H1 (cell line): ENCODE measurements at regions not wholly inside any gene's neighbourhood (a gene's known extent, or its start where the extent isn't known, plus 50 kb on each side); places are given as distances from the start of the nearest gene placed in this dataset.

Source experiments
- KDM1A ChIP-seq: fragments of 200-600, 300-600 bp; sonication (generic); IDR thresholded peaks from 2 replicates; pipeline ENCODE4 v1.7.1; 2016; ENCODE audit warnings: mild to moderate bottlenecking, low read length, borderline replicate concordance
- TF ChIP-seq, protein P1 (sequence below): fragments of 300-600 bp; sonication (generic); IDR thresholded peaks from 2 replicates; pipeline ENCODE4 v1.7.1; 2012; ENCODE audit warnings: low read length, moderate library complexity, mild to moderate bottlenecking, inconsistent platforms; ENCODE audit not compliant: insufficient replicate concordance

DNA sequence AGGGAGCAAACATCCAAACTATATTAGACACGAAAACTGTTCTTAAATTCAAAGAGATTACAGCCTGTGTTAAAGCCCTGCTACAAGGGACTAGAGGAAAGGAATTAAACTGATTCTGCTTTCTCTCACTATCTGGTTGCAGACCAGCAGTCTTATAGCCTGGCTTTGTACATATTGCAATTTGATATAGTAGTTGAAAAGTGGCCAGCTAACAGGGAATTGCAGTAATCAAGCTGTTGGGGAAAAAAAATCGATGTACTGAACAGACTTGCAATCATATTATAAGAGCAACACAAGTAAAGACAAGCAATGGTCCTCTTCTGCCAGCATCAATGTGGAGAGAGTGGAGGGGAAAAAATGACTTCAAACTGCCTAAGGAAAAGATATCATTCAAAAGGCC lies 364.4 kb upstream of the EPHA5 start (continued):
- TF ChIP-seq, protein P1, sequence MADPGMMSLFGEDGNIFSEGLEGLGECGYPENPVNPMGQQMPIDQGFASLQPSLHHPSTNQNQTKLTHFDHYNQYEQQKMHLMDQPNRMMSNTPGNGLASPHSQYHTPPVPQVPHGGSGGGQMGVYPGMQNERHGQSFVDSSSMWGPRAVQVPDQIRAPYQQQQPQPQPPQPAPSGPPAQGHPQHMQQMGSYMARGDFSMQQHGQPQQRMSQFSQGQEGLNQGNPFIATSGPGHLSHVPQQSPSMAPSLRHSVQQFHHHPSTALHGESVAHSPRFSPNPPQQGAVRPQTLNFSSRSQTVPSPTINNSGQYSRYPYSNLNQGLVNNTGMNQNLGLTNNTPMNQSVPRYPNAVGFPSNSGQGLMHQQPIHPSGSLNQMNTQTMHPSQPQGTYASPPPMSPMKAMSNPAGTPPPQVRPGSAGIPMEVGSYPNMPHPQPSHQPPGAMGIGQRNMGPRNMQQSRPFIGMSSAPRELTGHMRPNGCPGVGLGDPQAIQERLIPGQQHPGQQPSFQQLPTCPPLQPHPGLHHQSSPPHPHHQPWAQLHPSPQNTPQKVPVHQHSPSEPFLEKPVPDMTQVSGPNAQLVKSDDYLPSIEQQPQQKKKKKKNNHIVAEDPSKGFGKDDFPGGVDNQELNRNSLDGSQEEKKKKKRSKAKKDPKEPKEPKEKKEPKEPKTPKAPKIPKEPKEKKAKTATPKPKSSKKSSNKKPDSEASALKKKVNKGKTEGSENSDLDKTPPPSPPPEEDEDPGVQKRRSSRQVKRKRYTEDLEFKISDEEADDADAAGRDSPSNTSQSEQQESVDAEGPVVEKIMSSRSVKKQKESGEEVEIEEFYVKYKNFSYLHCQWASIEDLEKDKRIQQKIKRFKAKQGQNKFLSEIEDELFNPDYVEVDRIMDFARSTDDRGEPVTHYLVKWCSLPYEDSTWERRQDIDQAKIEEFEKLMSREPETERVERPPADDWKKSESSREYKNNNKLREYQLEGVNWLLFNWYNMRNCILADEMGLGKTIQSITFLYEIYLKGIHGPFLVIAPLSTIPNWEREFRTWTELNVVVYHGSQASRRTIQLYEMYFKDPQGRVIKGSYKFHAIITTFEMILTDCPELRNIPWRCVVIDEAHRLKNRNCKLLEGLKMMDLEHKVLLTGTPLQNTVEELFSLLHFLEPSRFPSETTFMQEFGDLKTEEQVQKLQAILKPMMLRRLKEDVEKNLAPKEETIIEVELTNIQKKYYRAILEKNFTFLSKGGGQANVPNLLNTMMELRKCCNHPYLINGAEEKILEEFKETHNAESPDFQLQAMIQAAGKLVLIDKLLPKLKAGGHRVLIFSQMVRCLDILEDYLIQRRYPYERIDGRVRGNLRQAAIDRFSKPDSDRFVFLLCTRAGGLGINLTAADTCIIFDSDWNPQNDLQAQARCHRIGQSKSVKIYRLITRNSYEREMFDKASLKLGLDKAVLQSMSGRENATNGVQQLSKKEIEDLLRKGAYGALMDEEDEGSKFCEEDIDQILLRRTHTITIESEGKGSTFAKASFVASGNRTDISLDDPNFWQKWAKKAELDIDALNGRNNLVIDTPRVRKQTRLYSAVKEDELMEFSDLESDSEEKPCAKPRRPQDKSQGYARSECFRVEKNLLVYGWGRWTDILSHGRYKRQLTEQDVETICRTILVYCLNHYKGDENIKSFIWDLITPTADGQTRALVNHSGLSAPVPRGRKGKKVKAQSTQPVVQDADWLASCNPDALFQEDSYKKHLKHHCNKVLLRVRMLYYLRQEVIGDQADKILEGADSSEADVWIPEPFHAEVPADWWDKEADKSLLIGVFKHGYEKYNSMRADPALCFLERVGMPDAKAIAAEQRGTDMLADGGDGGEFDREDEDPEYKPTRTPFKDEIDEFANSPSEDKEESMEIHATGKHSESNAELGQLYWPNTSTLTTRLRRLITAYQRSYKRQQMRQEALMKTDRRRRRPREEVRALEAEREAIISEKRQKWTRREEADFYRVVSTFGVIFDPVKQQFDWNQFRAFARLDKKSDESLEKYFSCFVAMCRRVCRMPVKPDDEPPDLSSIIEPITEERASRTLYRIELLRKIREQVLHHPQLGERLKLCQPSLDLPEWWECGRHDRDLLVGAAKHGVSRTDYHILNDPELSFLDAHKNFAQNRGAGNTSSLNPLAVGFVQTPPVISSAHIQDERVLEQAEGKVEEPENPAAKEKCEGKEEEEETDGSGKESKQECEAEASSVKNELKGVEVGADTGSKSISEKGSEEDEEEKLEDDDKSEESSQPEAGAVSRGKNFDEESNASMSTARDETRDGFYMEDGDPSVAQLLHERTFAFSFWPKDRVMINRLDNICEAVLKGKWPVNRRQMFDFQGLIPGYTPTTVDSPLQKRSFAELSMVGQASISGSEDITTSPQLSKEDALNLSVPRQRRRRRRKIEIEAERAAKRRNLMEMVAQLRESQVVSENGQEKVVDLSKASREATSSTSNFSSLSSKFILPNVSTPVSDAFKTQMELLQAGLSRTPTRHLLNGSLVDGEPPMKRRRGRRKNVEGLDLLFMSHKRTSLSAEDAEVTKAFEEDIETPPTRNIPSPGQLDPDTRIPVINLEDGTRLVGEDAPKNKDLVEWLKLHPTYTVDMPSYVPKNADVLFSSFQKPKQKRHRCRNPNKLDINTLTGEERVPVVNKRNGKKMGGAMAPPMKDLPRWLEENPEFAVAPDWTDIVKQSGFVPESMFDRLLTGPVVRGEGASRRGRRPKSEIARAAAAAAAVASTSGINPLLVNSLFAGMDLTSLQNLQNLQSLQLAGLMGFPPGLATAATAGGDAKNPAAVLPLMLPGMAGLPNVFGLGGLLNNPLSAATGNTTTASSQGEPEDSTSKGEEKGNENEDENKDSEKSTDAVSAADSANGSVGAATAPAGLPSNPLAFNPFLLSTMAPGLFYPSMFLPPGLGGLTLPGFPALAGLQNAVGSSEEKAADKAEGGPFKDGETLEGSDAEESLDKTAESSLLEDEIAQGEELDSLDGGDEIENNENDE, result no peak
- TF ChIP-seq KDM1A, result no peak
